Hippocampal formation (tissue), 2 donors: ENCODE measurements at regions not wholly inside any gene's neighbourhood (a gene's known extent, or its start where the extent isn't known, plus 50 kb on each side); places are given as distances from the start of the nearest gene placed in this dataset.

Experiments
- DNase-seq, 2 donors: peaks; one replicate each; lab custom pipeline; 2025; lab: John Stamatoyannopoulos, UW

DNA sequence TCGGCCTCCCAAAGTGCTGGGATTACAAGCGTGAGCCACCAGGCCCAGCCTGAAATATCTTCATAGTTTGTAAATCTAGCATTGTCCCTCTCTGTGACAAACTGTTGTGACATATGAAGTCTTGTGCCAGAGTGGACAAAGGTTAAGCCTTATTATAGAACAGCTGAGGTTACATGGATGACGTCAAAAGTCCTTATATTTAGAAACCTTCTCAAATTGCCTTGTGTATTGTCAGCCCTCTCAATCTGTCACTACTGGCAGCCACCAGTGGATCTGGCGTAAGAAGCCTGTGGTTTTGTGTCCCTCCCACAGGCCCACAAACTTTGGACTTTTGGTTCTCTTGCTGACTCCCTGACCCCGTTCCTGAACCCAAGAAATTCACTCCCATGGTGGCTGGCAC lies 79.4 kb upstream of the CCDC112 start:
- no peak for DNase-seq

DNA sequence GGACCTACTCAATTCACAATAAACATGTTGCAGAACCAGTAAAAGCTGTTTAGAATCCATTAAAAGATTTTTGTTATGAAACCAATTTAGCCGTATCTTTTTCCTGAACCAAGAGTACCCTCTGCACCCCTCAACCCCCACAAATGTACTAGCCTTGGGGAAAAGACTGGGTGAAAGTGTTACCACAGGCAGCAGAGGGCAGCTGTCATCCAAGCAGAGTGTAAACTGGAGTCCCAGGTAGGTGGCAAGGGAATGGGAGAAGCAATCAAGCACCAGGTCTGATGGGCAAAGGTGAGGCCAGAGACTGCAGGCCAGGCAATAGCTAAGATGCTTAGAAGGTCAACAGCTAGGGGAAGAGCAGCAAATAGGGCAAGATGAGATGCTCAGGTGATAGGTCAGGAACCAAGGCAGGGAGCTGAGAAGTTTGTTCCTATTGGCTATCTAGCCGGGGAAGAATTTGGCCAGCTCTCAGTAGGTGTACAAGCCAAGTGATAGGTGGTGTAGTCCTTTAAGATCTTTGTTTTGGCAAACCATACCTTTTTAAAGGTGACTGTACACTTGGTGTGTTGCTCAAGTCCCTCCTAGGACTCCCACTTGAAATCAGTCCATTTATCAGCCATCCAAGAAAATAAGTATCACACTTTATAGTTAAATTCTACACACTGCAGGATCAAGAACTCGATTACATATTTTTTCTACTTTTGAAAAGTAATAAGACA lies 77.8 kb upstream of the CCDC112 start:
- DNase-seq, result no peak

- DNase-seq, result no peak
Measured at GRCh38 chr5:115372146-115372545, 75.7 kb upstream of the CCDC112 start.

DNA sequence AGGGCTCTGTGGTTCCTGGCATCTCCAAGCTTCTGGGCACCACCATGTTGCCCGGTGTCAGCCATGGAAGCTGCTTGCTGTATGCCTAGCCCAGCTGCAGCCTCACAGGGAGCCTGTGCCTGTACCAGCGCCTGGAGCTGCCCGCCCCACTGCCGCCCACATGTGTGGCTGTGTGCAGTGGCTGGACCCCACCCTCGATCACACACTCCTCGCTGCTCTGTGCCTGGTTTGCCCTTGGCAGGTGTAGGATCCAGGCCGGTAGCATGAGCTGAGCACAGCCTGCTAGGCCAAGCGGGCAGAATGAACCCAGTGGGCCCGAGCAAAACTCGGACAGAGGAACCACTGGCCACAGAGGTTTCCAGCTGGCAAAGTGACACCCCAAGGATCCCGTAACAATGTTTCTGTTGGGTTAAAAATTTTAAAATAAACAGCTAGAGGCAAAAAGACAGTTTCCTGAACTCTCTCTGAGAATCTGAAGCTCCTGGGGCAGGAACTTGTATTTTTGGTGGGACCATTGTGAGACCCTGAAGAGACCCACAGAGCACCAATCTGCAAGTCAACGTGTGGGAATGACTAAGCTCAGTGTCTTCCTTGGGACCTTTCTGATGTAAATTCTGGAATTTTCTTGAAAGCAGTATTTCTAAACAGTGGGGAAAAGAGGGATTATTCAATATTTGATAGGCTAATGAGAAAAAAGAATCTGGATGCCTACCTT lies 73.1 kb upstream of the CCDC112 start:
- no peak for DNase-seq

DNA sequence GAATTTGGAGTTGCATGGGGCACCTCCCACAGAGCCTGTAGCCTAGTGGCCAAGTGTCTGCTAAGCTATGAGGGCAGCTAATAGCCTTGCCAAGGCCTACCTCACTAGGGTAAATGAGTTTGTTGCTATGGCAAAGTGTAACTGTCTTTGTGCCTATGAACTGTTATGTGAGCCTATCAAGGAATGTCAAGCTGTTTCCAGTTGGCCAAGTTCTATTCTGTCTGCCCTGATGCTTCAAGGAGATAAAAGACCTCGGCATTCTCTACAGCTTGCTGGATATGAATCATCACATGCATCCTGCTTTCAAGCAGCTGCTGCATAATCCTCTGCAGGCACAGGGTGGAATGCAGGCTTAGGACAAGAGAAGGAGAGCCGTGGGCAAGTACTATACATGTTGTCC lies 69.8 kb upstream of the CCDC112 start:
- DNase-seq, result no peak

- no peak for DNase-seq
Measured at GRCh38 chr5:115363879-115364278, 67.4 kb upstream of the CCDC112 start.

- no peak for DNase-seq
Measured at GRCh38 chr5:115360046-115360685, 63.7 kb upstream of the CCDC112 start.

DNA sequence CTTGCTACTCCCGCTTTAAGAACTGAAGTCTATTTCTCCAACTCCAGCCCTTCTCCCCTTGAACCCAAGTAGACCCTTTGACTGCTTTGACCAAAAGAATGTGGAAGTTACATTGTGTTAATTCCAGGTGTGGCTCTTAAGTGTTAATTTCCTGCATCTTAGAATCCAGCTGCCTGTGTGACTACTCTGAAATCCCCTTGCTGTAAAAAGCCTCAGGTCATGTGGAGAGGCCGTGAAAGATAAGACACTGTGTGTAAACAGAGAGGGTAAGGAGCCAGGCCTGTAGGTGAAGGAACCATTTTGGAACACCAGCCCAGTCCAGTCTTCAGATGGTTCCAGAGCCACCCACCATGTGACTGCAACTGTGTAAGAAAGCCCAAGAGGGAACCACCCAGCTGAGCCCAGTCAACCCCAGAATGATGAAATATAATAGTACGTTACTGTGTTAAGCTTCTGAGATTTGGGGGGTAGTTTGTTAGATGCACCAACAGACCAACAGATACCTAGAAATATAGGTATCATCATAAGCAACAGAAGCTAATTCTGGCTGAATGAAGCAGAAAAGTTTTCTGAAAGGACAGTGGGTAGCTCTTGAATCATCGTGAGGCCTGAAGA lies 59.4 kb upstream of the CCDC112 start:
- DNase-seq, result no peak

DNA sequence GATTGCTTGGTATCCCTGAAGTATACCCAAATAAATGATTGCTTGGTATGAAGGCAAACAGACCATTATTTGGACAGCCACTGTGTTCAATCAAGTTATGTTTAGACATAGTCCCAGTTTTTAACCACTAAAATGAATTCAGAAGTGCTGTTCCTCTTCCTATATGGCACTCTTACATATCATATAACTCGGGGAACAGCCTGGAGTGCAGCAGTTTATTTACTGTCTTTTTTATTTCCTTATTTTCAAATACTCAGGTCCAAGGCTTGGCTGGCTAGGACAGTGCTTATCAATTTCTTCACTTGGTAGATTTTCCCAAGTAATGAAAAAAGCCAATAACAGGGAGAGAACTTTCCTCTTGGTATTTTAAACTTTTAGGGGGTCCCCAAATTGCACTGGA lies 58.6 kb upstream of the CCDC112 start:
- DNase-seq, result no peak

DNA sequence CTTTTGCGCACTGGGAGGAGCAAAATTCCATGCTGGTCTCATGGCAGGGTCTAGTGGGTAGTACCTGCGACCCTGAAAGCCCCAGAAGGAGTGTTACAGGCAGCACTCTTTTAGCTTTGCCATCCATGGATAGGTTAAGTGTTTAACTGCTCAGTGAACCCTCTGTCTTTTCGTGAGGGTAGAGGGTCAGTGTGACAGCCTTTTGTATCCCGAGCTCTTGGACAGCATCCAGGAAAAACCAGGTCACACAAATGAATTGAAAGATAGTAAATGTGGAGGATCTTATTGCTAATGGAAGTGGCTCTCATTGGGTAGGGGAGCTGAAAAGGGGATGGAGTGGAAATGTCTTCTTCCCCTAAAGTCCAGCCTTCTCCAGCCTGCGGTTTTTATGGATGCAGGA lies 57.8 kb upstream of the CCDC112 start:
- DNase-seq, result no peak

GRCh38 chr5:115352571-115352970 lies 56.1 kb upstream of the CCDC112 start:
- no peak for DNase-seq

GRCh38 chr5:115351356-115352195 lies 55.1 kb upstream of the CCDC112 start:
- DNase-seq, result no peak

- DNase-seq, result no peak
Measured at GRCh38 chr5:115350894-115351293, 54.4 kb upstream of the CCDC112 start.

DNA sequence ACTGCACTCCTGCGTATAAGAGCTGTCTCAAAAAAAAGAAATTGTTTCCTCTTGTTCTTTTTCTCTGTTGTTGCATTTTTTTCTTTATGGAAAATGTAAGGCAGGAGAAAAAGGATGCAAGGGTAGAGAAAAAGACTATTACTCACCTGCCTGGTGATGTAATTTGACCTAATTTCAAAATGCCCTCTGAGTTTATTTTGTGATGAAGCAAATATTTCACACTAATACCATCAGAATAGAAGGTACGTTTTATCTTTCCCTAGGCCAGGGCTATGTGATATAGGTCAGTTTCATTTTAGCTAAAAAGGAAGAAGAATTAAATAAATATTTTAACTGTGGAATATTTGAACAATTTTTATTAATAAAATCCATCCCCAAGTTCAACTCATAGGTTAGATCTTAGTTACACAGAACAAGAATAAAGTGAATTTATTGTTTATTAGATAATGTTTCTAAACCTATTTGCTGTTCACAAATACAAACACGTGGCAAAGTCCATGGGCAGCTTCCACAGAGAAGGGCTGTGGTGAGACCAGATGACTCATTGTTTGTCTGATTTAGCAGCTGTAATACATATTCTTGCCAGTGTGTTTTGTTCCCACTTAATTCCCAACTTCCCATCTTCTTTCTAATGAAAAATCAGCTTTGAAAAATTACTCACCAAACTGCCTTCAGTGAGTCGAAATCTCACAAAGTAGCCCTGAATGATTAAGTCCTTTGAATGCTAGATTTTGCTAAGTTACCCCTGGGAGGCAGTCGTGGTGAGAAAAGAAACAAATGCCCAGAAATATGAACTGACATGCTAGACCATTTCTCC lies 52.8 kb upstream of the CCDC112 start:
- DNase-seq, result no peak

- no peak for DNase-seq
Measured at GRCh38 chr5:115348175-115348574, 51.7 kb upstream of the CCDC112 start.
